NCI-H774 (cell line): ENCODE measurements at regions not wholly inside any gene's neighbourhood (a gene's known extent, or its start where the extent isn't known, plus 50 kb on each side); places are given as distances from the start of the nearest gene placed in this dataset.
A peak's percentile ranks its signal among the peaks of the same experiment; 100 is the strongest.
"Not testable (repeated sequence)": the region's sequence is repeated elsewhere in the genome, so short reads cannot be mapped to it uniquely, and the experiment has no call there.

Source experiments
- DNase-seq: peaks from one replicate; lab custom pipeline; 2025; lab: John Stamatoyannopoulos, UW

DNA sequence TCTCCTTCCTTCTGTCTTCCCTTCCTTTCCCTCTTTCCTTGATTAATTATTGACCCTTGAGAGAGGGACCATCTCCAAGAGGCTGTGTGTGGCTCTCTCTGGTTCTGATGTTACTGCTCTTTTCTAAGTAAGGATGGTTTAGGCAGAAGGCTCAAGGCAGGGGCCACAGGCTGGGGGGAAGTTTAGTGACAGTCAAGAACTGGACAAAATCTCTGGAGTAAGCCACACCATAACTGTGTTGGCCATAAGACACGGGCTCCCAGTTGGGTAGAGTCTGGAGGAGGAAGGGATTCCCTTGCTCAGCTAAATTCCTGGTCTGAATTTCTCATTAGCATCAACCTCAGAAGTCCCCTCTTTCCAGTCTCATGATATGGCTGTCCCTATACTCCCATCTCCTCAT lies 74.7 kb downstream of the BUD13 start:
- no peak for DNase-seq

- no peak for DNase-seq
Observed at GRCh38 chr11:116697639-116698038, 75.1 kb downstream of the BUD13 start.

GRCh38 chr11:116697011-116697410 lies 75.8 kb downstream of the BUD13 start:
- no peak for DNase-seq

GRCh38 chr11:116696381-116696941 lies 76.3 kb downstream of the BUD13 start:
- DNase-seq, result no peak

DNA sequence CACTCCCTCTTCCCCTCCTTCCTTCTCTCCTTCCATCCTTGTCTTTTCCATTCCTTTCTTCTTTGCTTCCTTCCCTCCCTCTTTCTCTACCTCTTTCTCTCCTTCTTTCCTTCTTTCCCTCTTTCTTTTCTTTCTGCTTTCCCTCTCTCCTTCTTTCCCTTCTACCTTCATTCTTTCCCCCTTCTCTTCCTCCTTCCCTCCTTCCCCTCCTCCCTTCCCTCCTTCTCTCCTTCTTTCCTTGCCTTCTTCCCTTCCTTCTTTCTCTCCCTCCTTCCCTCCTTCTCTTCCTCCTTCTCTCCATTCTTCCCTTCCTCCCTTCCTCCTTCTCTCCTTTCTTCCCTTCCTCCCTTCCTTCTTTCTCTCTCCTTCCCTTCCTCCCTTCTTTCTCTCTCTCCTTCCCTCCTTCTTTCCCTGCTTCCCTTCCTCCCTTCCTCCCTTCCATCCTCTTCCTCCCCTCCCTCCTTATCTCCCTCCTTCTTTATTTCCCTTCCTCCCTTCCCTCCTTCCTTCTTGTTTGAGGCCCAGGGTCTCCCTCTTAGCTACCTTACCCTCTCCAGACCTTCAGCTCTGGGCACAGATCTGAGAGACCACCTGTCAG lies 77.0 kb downstream of the BUD13 start:
- DNase-seq, result no peak

- no peak for DNase-seq
Observed at GRCh38 chr11:116694815-116695590, 77.8 kb downstream of the BUD13 start.

DNA sequence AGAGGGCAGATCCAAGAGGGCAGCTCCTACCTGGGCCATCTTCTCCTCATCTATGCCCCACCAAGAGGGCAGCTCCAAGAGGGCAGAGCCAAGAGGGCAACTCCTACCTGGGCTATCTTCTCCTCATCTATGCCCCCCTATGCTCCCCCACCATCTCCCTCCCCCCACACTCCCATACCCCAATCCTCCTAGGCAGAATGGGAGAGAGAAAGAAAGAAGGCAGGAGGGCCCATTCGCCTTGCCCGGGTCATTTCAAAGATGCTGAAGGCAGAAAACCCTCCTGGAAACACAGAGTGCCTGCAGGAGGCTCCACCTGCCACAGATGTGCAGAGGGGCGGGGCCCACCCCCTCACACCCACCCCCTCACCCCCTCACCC lies 78.5 kb downstream of the BUD13 start:
- DNase-seq, result no peak

DNA sequence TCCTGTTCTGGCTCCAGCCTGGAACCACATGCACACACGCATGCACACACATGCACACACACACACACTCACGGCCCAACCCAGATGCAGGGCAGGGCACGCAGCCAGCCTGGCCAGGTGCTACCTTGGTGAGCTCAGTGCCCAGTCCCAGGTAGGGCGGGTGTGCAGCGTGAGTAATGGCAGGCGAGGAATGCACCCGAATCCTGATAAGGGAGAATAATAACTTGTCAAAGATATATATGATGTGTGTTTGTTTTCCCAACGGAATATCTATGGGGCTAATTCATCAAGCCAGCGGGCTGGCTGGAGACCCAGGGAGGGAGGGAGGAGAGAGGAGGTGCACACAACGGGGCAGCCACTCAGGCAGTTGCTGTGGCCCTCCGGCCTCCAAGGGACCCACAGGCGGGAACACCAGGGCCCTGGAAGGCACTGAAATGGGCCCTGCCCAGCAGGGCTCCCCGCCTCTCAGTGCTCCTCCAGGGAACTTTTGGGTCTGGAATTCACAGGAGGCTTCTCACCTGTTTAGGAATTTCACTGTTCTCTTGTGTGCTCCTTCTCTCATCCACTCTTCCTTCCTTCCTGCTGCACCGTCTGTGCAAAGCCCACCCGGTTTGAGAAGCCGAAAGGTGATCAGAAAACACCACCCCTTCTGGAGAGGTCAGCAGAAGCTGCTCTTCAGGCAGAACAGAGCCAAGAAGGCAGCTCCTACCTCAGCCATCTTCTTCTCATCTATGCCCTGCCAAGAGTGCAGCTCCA lies 79.0 kb downstream of the BUD13 start:
- peak; percentile 33 for DNase-seq

DNA sequence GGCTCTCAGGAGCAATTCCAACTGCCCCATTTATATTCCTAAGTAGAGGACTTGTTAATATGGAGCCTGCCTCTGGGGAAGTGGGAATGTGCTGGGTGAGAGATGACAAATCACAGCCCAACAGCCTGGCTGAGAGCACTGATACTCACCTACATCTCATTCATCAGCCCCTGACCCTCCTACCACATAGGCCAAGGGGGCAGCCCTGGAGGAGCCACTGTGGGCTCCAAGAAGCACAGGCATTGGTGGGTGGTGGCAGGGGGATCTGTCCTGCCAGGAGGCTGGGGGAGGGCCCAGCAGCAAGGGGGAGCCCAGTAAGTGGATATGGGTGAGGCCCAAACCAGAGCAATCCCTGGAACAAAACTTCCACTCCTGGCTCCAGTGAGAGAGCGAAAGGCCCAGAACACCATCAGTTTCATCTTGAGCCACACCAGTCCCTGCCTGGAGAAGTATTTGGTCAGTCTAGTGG lies 79.7 kb downstream of the BUD13 start:
- DNase-seq, result no peak

- DNase-seq, result no peak
Observed at GRCh38 chr11:116692318-116693101, 80.3 kb downstream of the BUD13 start.

- DNase-seq, result peak; percentile 18
Observed at GRCh38 chr11:116691771-116692177, 81.0 kb downstream of the BUD13 start.

DNA sequence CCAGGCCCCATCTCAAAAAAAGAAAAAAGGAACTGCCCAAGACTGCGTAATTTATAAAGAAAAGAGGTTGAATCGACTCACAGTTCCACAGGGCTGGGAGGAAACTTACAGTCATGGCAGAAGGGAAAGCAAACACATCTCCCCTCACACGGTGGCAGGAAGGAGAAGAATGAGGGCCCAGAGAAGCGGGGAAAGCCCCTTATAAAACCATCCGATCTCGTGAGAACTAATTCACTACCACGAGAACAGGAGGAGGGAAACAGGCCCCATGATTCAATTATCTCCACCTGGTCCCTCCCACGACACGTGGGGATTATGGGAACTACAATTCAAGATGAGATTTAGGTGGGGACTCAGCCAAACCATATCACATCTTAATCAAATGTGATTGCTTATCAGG lies 82.2 kb downstream of the BUD13 start:
- no peak for DNase-seq

- DNase-seq, result no peak
Observed at GRCh38 chr11:116689413-116690127, 83.2 kb downstream of the BUD13 start.

- no peak for DNase-seq
Observed at GRCh38 chr11:116688202-116688540, 84.6 kb downstream of the BUD13 start.

- DNase-seq, result no peak
Observed at GRCh38 chr11:116687458-116688201, 85.2 kb downstream of the BUD13 start.

GRCh38 chr11:116686866-116687265 lies 85.9 kb downstream of the BUD13 start:
- no peak for DNase-seq

GRCh38 chr11:116683982-116684381 lies 88.8 kb downstream of the BUD13 start:
- no peak for DNase-seq

DNA sequence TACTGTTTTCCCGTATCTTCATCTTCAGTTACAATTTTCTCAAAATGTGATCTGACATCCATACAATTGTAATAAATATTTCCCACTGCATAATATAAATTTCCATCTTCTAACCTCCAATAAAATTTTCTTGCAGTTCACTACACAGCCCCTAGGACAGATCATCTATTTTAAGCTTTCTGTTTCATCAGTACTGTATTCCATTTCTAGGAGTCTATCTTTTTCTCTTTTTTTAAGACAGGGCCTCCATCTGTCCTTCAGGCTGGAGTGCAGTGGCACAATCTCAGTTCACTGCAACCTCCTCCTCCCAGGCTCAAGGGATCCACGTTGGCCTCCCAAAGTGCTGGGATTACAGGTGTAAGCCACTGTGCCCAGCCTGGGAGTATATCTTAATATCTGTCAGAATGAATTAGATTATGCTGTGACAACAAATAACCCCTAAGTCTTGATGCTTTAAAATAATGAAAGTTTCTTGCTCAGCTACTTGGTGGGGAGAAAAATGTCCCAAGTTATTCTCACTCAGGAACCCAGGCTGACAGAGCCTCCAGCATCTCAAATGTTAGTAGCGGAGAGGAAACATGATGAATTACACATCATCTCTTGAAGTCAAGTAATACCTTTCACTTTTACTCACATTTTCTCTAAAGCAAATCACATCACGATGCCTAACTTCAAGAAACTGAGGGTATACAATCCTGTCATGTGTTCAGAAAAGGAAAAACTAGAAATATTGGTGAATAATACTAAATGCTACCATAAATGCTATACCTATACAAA lies 92.2 kb downstream of the BUD13 start:
- DNase-seq, result no peak

DNA sequence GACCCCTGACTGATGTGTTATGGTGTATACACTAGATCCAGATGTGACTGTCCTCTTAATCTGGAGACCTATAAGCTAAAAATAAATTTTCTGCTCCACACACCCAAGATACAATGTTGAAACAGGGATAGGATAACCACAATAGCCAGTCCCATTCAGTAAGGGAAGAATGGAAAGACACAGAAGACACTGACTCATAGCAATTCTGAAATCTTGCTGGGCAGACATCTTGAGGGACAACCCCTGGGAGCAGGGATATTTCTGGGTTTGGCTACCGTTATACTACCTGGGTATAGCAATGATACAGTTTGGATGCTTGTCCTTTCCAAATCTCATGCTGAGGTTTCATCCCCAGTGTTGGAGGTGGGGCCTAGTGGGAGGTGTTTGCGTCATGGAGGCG lies 93.9 kb downstream of the BUD13 start:
- DNase-seq, result no peak

DNA sequence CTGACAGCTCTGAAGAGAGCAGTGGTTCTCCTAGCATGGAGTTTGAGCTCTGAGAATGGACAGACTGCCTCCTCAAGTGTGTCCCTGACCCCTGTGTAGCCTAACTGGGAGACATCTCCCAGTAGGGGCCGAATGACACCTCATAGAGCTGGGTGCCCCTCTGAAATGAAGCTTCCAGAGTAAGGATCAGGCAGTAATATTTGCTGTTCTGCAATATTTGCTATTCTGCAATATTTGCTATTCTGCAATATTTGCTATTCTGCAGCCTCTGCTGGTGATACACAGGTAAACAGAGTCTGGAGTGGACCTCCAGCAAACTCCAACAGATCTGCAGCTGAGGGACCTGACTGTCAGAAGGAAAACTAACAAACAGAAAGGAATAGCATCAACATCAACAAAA lies 105.5 kb downstream of the BUD13 start:
- not testable (repeated sequence) for DNase-seq
